Stimulated activated naive B cell treated with anti-CD40 and anti-IgM and Interleukin-4, amounts not matched to agents 10 μg/mL and 1 μg/mL and 100 μg/mL, for 72 hours (primary cell): ENCODE measurements at regions not wholly inside any gene's neighbourhood (a gene's known extent, or its start where the extent isn't known, plus 50 kb on each side); places are given as distances from the start of the nearest gene placed in this dataset.

Experiments
- ATAC-seq, 2 donors: fragments of 150-1000 bp; cut with Tn5 transposase; replicated peaks; 2 replicates each; pipeline ENCODE4 v1.10.0; 2021; ENCODE audit warnings: moderate library complexity in 1 of 2
- DNase-seq: peaks from one replicate; pipeline ENCODE4 v3.0.0; 2021
- H3K27ac Mint-ChIP-seq: one replicate; pipeline ENCODE4 v1.8.0; 2022; ENCODE audit warnings: mild to moderate bottlenecking, mixed read lengths
- H3K27me3 Mint-ChIP-seq, 2 donors: one replicate each; pipeline ENCODE4 v1.8.0; 2022; ENCODE audit warnings: mixed read lengths in 2 of 2
- H3K36me3 Mint-ChIP-seq, 2 donors: one replicate each; pipeline ENCODE4 v1.8.0; 2022; ENCODE audit warnings: mixed read lengths in 2 of 2, mild to moderate bottlenecking in 1 of 2
- H3K4me1 Mint-ChIP-seq, 2 donors: one replicate each; pipeline ENCODE4 v1.8.0; 2022; ENCODE audit warnings: mixed read lengths in 2 of 2, mild to moderate bottlenecking in 1 of 2
- H3K4me3 Mint-ChIP-seq, 2 donors: one replicate each; pipeline ENCODE4 v1.8.0; 2022; ENCODE audit warnings: mild to moderate bottlenecking in 2 of 2, mixed read lengths in 2 of 2, moderate library complexity in 1 of 2
- H3K9me3 Mint-ChIP-seq, 2 donors: one replicate each; pipeline ENCODE4 v1.8.0; 2022; ENCODE audit warnings: mixed read lengths in 2 of 2, mild to moderate bottlenecking in 1 of 2

GRCh38 chr6:21909321-21909720 is 315.8 kb downstream of the SOX4 start:
- H3K4me3 Mint-ChIP-seq: no peak overlapping the region
- H3K27me3 Mint-ChIP-seq: no peaks in the 10 kb centered on the region
- no peaks in the 10 kb centered on the region for H3K36me3 Mint-ChIP-seq
- H3K27ac Mint-ChIP-seq: no peak overlapping the region
- H3K9me3 Mint-ChIP-seq: no peaks in the 10 kb centered on the region
- ATAC-seq (no peak), DNase-seq (no peak)
- H3K4me1 Mint-ChIP-seq: peaks cover 0 to 5% of the 10 kb centered on the region in 2 donors

DNA sequence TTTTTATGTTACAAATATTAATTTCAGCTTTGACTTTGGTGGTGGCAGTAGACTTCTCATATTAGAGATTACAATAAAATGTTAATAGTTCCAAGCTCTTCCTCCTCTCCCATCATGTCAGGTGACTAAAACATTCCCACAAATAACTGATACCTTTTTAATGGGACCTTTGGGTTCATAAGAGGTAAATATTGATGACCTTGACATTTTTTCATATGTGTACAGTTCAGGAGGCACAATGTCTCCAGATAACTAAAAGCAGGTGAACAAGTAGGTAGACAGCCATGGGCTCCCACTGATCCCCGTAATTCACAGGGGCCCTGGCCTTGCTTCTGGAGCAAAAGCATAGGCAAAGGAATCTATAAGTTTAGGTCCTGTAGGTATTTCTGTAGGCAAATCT is 317.7 kb downstream of the SOX4 start:
- Mint-ChIP-seq H3K9me3 (peaks cover 0 to 2% of the 10 kb centered on the region in 2 donors), H3K4me3 (no peak overlapping the region), H3K4me1 (peaks cover 6 to 12% of the 10 kb centered on the region in 2 donors), H3K27ac (no peak overlapping the region), H3K27me3 (no peaks in the 10 kb centered on the region), H3K36me3 (no peaks in the 10 kb centered on the region)
- DNase-seq (no peak), ATAC-seq (no peak)

DNA sequence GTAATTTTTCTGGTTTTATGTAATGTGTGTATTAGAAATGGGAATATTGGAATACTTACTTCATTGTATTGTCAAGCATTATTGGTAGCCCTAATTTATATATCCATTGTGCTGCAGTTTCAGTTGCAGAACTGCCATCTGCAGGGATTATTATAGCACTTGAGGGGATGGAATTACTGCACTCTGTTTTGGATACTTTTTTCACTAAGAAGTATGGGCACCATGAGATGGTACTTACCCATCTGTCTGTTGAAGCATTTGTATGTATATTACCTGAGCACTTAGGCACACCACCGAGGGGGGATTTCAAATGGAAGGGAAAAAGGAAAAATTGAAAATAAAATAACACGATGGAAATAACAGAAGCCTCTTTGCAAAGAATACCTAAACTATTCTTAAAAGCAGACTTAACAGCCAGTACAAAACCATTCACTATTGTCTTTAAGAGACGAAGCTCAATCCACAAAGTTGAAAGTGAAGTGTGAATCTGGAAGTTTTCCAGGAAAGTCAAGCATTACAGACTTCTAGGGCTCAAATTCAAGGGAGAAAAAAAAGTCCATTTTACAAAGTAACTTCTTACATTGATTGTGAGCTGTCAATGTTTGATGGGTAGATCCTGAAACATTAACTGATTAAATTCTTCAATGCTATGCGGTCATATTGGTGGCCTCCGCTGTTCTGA is 318.7 kb downstream of the SOX4 start:
- DNase-seq: no peak
- Mint-ChIP-seq H3K9me3 (peaks cover 0 to 2% of the 10 kb centered on the region in 2 donors), H3K27me3 (no peaks in the 10 kb centered on the region), H3K4me3 (no peak overlapping the region), H3K4me1 (peaks cover 6 to 12% of the 10 kb centered on the region in 2 donors), H3K27ac (no peak overlapping the region), H3K36me3 (no peaks in the 10 kb centered on the region)
- no peak for ATAC-seq

- Mint-ChIP-seq H3K4me1 (peaks cover 6 to 12% of the 10 kb centered on the region in 2 donors), H3K27me3 (no peaks in the 10 kb centered on the region), H3K4me3 (peak overlapping the region in 1 of 2 donors; percentile 39), H3K9me3 (peaks cover 0 to 2% of the 10 kb centered on the region in 2 donors), H3K27ac (no peak overlapping the region), H3K36me3 (no peaks in the 10 kb centered on the region)
- ATAC-seq (peak in 1 of 2 donors; percentile 18), DNase-seq (no peak)
Measured at GRCh38 chr6:21914121-21914973, 320.8 kb downstream of the SOX4 start.

DNA sequence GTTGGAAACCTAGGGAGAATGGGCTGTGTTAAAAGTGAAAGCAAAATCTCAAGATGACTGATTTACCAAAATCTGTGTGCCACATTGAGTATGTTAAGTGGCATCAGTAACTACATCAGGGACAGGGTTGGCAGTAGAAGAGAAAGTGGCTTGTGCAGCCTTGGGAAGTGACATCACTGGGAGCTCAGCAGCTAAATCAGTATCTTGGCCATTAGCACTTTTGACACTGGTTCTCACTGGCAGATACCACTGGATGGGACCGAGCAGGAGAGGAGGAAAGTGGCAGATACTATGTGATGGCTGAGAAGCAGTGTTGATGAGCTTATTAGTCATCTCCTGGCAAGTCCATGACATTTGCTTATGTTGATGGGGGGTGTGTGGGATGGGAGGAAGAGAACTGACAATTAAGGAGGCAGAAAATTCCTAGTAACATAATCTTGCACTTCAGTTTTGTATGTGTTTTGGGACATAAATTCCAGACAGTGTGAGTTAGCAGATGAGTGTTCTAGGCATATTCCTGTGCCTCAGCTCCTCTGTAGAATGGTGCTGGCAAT is 322.2 kb downstream of the SOX4 start:
- ATAC-seq: no peak
- peaks cover 6 to 12% of the 10 kb centered on the region in 2 donors for H3K4me1 Mint-ChIP-seq
- no peaks in the 10 kb centered on the region for H3K27me3 Mint-ChIP-seq
- H3K36me3 Mint-ChIP-seq: no peaks in the 10 kb centered on the region
- H3K4me3 Mint-ChIP-seq: no peak overlapping the region
- DNase-seq: no peak
- peaks cover 0 to 2% of the 10 kb centered on the region in 2 donors for H3K9me3 Mint-ChIP-seq
- no peak overlapping the region for H3K27ac Mint-ChIP-seq

- H3K27ac Mint-ChIP-seq: no peak overlapping the region
- no peaks in the 10 kb centered on the region for H3K27me3 Mint-ChIP-seq
- peaks cover 6 to 12% of the 10 kb centered on the region in 2 donors for H3K4me1 Mint-ChIP-seq
- peaks cover 0 to 2% of the 10 kb centered on the region in 2 donors for H3K9me3 Mint-ChIP-seq
- DNase-seq: no peak
- no peak for ATAC-seq
- no peak overlapping the region for H3K4me3 Mint-ChIP-seq
- H3K36me3 Mint-ChIP-seq: no peaks in the 10 kb centered on the region
Measured at GRCh38 chr6:21918041-21918440, 324.5 kb downstream of the SOX4 start.

DNA sequence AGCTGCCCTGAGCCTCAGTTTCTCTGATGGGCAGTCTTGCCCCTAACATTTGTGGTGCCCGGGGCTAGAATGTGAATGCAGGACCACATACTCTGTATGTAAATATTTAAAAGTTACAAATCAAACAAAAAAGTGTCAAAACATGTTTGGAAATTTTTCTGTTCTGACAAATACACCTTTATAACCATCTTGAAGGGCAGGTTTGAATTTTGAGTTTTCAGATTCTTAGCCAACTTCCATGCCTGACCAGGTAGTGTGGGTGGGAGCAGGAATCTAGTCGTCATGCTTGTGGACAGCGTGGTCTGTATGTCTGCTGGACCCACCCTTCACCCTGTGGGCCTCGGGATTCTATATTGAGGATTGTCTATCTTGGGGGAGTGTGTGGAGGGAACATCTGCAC is 325.1 kb downstream of the SOX4 start:
- H3K36me3 Mint-ChIP-seq: no peaks in the 10 kb centered on the region
- peaks cover 0 to 2% of the 10 kb centered on the region in 2 donors for H3K9me3 Mint-ChIP-seq
- H3K27ac Mint-ChIP-seq: no peak overlapping the region
- no peak for ATAC-seq
- no peak overlapping the region for H3K4me3 Mint-ChIP-seq
- peaks cover 6 to 12% of the 10 kb centered on the region in 2 donors for H3K4me1 Mint-ChIP-seq
- no peaks in the 10 kb centered on the region for H3K27me3 Mint-ChIP-seq
- no peak for DNase-seq

- H3K4me1 Mint-ChIP-seq: peaks cover 0 to 2% of the 10 kb centered on the region in 2 donors
- H3K36me3 Mint-ChIP-seq: no peaks in the 10 kb centered on the region
Measured at GRCh38 chr6:21922086-21922485, 328.5 kb downstream of the SOX4 start.

DNA sequence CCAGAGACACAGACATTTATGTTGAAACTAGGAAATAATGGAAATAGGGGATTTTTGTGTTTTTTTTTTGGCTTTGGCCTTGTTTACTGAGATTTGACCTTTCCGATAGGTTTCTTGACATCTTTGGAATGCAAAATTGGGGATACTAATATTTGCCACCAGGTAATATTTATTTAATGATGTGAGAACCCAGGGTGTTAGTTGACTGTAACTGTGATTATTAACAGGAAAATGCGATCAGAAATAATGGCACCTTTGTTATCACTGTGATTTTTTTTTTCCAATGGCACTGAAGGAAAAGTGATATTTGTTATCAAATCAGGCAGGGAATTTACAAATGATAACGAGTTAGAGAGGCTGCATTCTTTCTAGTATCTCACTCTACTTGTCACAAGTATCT is 330.5 kb downstream of the SOX4 start:
- no peak overlapping the region for H3K4me3 Mint-ChIP-seq
- DNase-seq (no peak), ATAC-seq (no peak)
- peaks cover 4 to 8% of the 10 kb centered on the region in 2 donors for H3K4me1 Mint-ChIP-seq
- H3K27ac Mint-ChIP-seq: no peak overlapping the region
- H3K36me3 Mint-ChIP-seq: peaks cover 0 to 1% of the 10 kb centered on the region in 2 donors
- H3K9me3 Mint-ChIP-seq: peaks cover 3 to 8% of the 10 kb centered on the region in 2 donors
- H3K27me3 Mint-ChIP-seq: no peaks in the 10 kb centered on the region

More at GRCh38 chr6:21922086-21922485, 328.5 kb downstream of the SOX4 start:
- DNase-seq (no peak), ATAC-seq (no peak)
- Mint-ChIP-seq H3K9me3 (peaks cover 3 to 8% of the 10 kb centered on the region in 2 donors), H3K4me3 (no peak overlapping the region), H3K27me3 (no peaks in the 10 kb centered on the region), H3K27ac (no peak overlapping the region)

- Mint-ChIP-seq H3K4me1 (peaks cover 9 to 17% of the 10 kb centered on the region in 2 donors), H3K27me3 (no peaks in the 10 kb centered on the region), H3K4me3 (no peak overlapping the region), H3K9me3 (peaks cover 8% of the 10 kb centered on the region in 2 donors), H3K27ac (peak overlapping the region; percentile 10), H3K36me3 (peaks cover 0 to 1% of the 10 kb centered on the region in 2 donors)
- ATAC-seq (no peak), DNase-seq (no peak)
Measured at GRCh38 chr6:21928827-21929226, 335.3 kb downstream of the SOX4 start.

- Mint-ChIP-seq H3K27me3 (no peaks in the 10 kb centered on the region), H3K36me3 (peaks cover 0 to 1% of the 10 kb centered on the region in 2 donors), H3K27ac (no peak overlapping the region), H3K4me1 (peaks cover 9 to 17% of the 10 kb centered on the region in 2 donors), H3K4me3 (no peak overlapping the region), H3K9me3 (peaks cover 7 to 9% of the 10 kb centered on the region in 2 donors)
- no peak for ATAC-seq
- no peak for DNase-seq
Measured at GRCh38 chr6:21931641-21932335, 338.2 kb downstream of the SOX4 start.

GRCh38 chr6:21933351-21933750 is 339.8 kb downstream of the SOX4 start:
- no peak overlapping the region for H3K27ac Mint-ChIP-seq
- no peaks in the 10 kb centered on the region for H3K36me3 Mint-ChIP-seq
- no peak overlapping the region for H3K4me3 Mint-ChIP-seq
- no peak for DNase-seq
- H3K4me1 Mint-ChIP-seq: peaks cover 7 to 9% of the 10 kb centered on the region in 2 donors
- no peak for ATAC-seq
- H3K9me3 Mint-ChIP-seq: peaks cover 7 to 9% of the 10 kb centered on the region in 2 donors
- no peaks in the 10 kb centered on the region for H3K27me3 Mint-ChIP-seq

- Mint-ChIP-seq H3K27me3 (no peaks in the 10 kb centered on the region), H3K4me3 (no peak overlapping the region), H3K4me1 (no peaks in the 10 kb centered on the region), H3K9me3 (peaks cover 5 to 9% of the 10 kb centered on the region in 2 donors), H3K36me3 (no peaks in the 10 kb centered on the region), H3K27ac (no peak overlapping the region)
- DNase-seq: no peak
- no peak for ATAC-seq
Measured at GRCh38 chr6:21935142-21935541, 341.6 kb downstream of the SOX4 start.

DNA sequence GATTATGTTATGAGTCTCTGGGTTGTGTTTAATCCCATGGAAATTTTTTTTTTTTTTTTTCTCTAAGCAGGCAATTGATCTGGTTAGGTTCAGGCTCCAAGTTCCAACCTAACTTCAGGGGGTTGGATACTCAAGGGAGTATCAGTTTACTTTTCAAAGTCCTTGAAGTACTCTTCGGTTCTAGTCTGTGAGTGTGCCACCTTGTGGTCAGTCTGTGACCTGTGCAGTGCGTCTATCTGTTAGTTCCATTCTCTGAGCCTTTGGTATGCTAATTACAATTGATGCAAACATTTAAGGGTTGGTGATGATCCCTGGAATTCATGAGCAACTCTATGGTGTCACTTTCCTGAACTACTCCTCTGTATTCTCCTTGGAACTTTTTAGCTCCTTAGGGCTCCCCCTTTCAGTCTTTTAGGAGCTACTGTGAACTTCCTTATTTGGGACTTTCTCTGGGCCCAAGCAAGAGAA is 342.0 kb downstream of the SOX4 start:
- no peaks in the 10 kb centered on the region for H3K4me1 Mint-ChIP-seq
- H3K9me3 Mint-ChIP-seq: peaks cover 5 to 9% of the 10 kb centered on the region in 2 donors
- no peak for DNase-seq
- no peaks in the 10 kb centered on the region for H3K36me3 Mint-ChIP-seq
- no peak overlapping the region for H3K4me3 Mint-ChIP-seq
- peak in 1 of 2 donors; percentile 46 for ATAC-seq
- H3K27me3 Mint-ChIP-seq: no peaks in the 10 kb centered on the region
- H3K27ac Mint-ChIP-seq: no peak overlapping the region
